Medulla oblongata (tissue), 1 donor: ENCODE measurements at regions not wholly inside any gene's neighbourhood (a gene's known extent, or its start where the extent isn't known, plus 50 kb on each side); places are given as distances from the start of the nearest gene placed in this dataset.
"Not testable (repeated sequence)": the region's sequence is repeated elsewhere in the genome, so short reads cannot be mapped to it uniquely, and the experiment has no call there.

Experiments
- DNase-seq: peaks from one replicate; pipeline ENCODE4 v3.0.0-alpha.2; 2015; ENCODE audit errors: extremely low spot score

GRCh38 chr6:21742238-21742660, 148.7 kb downstream of the SOX4 start:
- DNase-seq: no peak

GRCh38 chr6:21744331-21744730, 150.8 kb downstream of the SOX4 start:
- DNase-seq: no peak

GRCh38 chr6:21745543-21746337, 152.2 kb downstream of the SOX4 start:
- DNase-seq: no peak

GRCh38 chr6:21747441-21747840, 153.9 kb downstream of the SOX4 start:
- peak; percentile 70 for DNase-seq

GRCh38 chr6:21748343-21749056, 154.9 kb downstream of the SOX4 start:
- DNase-seq: no peak

GRCh38 chr6:21749754-21750153, 156.2 kb downstream of the SOX4 start:
- DNase-seq: no peak

GRCh38 chr6:21750575-21750974, 157.0 kb downstream of the SOX4 start:
- DNase-seq: no peak

- no peak for DNase-seq
Measured at GRCh38 chr6:21751608-21752007, 158.1 kb downstream of the SOX4 start.

- no peak for DNase-seq
Measured at GRCh38 chr6:21752054-21752811, 158.7 kb downstream of the SOX4 start.

- DNase-seq: no peak
Measured at GRCh38 chr6:21753241-21754108, 159.9 kb downstream of the SOX4 start.

GRCh38 chr6:21754891-21755290, 161.3 kb downstream of the SOX4 start:
- no peak for DNase-seq

GRCh38 chr6:21756487-21756886, 162.9 kb downstream of the SOX4 start:
- DNase-seq: no peak

GRCh38 chr6:21757392-21757791, 163.8 kb downstream of the SOX4 start:
- not testable (repeated sequence) for DNase-seq

GRCh38 chr6:21759721-21760120, 166.2 kb downstream of the SOX4 start:
- no peak for DNase-seq

GRCh38 chr6:21761053-21761730, 167.6 kb downstream of the SOX4 start:
- DNase-seq: not testable (repeated sequence)

- DNase-seq: no peak
Measured at GRCh38 chr6:21764989-21765388, 171.4 kb downstream of the SOX4 start.

- no peak for DNase-seq
Measured at GRCh38 chr6:21767891-21768648, 174.5 kb downstream of the SOX4 start.

GRCh38 chr6:21769405-21769861, 175.9 kb downstream of the SOX4 start:
- no peak for DNase-seq

GRCh38 chr6:21769968-21770367, 176.4 kb downstream of the SOX4 start:
- DNase-seq: no peak
